Superior temporal gyrus (tissue), 1 donor: ENCODE measurements at regions not wholly inside any gene's neighbourhood (a gene's known extent, or its start where the extent isn't known, plus 50 kb on each side); places are given as distances from the start of the nearest gene placed in this dataset.

Experiments used
- DNase-seq: peaks from one replicate; pipeline ENCODE4 v3.0.0-alpha.2; 2016; ENCODE audit errors: extremely low spot score

DNA sequence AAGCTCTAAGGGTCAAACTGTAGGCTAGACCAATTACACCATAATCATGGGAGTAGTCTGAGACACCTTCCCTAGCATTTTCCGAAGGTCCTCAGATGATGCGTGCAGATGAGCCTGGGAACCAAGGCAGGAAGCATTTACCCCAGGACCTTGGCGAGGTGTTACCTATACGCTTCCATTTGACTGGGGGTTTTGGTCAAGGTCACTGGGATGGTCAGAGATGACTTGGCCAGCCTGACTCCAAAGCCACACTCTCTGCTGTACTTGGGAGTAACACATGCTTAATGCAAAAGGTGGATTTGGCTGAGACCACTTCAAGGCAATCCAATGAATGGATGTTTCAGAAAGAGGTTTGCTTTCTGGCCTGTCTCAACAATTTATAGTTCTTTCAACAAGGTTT, 98.9 kb upstream of the IRS2 start:
- no peak for DNase-seq

DNA sequence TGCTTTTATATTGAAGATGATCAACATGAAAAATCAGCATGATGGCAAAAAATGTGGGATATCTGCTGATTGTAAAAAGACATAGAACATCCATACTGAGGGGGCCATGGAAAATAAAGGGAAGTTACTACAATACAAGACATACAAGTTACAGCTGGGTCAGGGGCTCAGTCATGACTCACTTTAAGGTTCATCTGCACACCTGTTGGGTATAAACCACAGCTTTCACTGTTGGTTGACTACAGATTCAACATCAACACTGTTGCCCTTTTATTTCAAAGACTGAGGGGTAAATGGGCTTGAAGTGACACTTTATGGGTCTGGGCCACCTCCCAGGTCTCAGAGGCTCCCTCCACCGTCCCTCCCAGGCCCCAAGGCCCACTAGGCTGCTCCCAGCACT, 98.1 kb upstream of the IRS2 start:
- DNase-seq = no peak

DNA sequence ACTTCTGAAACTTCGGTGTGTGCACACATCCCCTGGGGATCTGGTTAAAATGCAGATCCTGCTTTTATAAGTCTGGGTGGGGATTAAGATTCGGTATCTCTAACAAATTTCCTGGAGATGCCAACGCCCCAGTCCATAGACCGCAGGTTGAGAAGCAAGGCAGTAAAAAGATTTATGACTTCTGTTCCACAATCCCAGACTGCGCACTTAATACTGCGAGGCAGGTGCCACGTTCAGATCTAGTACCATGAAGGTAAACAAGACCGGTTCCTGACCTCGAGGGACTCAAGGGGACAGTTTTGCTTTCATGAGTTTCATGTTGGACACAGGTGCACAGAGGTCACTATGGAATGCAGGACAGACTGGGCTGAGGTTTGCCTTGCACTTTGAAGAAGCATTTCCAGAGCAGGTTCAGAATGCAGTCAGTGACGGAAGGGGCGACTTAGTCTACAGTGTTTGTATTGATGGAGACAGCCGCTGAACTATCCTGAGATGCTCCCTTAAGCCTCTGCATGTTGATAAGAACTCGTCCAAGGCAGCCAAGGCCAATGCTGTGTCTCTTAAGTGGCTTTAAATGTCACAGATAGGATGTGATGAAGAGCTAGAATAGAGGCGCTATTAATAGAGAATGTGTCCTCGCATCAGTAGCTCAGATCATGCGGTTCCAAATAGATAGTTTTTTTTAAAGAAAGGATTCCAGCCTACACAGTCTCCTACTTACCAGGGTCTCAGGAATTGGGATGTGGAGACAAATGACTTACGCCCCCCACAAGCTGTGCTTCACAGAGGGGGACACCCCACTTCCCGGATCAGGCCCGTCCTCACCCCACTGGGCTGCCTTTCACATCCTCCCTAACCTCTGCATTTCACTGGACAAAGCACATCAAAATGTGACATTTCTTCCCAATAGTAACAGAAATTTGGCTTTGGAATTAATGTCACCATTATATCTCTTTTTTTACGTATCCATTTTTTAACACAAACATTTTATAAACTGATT, 97.1 kb upstream of the IRS2 start:
- no peak for DNase-seq

DNA sequence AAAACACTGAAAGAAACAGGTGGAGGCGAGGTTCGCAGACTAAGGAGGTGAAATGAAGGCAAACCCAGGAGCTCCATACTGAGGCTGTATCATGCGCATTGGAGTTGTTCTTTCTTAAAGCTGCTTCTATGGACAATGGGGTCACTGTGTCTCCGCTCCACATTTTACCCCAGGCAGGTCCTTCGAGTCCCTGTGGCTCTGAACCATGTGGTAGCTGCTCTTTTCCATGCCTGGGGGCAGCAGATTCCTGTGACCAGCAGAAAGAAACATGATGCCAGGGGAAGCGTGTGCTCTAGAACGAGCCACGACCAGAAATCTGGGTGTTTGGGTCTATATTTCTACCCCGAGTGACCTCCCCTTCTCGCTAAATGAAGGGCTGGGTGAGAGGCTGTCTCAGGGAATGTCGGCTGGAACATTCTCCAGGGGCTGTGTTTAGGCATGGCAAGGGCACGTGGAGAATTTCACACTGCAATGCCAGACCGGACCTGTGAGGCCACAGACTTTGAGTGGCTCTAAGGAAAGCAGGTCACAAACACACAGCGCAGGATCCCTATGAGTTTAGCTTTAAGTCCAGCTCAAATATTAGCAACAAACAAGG, 95.7 kb upstream of the IRS2 start:
- no peak for DNase-seq

DNA sequence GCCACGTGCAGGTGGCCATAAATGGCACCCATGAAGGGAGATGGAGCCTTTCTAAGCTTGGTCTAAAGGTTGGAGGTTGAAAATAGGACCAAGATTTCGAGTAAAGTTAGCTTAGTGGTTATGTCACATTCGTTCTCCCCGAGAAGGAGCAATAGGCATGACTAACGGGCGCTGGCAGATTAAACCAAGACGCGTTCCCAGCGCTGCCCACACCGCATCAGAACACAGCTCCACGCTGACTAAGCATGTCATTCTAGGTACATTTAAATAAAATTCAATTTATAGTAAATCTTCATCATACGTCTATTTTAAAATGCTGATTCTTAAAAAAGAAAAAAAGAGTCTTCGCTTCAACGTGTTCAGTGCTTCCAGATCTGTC, 95.0 kb upstream of the IRS2 start:
- DNase-seq = peak; percentile 21

DNA sequence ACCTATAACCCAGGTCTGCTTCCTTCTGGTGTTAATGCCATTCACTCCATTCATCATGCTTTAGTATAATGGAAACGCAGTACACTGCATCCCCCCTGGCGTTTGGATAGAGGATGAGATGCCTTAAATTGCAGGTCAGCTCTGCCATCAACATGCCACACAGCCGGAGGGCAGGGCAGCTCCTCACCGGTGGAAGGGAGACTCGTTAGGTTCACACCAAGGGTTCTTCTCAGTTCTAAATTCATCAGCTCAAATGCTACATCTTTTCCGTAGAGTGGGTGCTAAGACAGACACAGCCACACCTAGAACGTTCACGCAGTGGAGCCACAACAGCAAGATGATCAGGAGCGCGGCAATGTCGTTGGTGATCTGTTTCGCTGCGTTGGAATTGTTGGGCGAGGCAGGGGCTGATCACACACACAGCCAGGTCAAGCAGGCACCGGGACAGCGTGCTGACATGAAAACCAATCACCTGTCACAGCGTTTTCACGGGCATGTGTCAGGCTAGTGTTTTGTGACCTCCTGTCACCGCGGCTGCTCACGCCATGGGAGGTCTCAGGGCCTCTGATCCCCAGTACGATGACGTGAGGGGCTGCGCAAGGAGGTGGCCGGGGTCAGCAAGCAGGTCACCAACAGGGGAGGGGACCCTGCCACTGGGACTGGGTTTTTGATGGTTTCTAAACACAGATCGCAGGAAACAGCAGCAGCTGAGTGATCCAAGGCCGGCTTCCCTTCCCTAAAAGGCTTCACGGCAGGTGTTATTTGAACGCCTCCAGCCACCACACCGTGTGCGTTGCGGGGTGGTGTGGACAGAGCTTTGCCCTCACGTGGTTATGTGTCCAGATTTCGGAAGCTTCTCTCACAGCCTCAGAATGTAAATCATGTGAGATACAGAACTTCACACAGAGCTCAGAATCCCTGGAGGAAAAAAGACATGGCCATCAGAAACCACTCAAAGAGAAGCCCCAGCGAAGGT, 94.3 kb upstream of the IRS2 start:
- DNase-seq = no peak

DNA sequence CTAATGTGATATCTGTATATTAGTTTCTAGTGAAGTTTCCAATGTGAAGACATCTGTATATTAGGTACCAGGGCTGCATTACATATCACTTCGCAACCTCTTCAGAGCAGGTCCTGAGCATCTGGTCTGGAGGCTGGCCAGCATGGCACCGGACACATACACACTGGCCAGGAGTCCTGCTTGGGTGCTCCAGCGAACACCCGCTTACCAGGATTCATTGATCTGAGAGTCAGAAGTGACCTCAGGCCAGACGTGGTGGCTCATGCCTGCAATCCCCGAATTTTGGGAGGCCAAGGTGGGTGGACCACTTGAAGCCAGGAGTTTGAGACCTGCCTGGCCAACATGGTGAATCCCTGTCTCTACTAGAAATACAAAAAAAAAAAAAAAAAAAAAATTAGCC, 93.0 kb upstream of the IRS2 start:
- DNase-seq = no peak

DNA sequence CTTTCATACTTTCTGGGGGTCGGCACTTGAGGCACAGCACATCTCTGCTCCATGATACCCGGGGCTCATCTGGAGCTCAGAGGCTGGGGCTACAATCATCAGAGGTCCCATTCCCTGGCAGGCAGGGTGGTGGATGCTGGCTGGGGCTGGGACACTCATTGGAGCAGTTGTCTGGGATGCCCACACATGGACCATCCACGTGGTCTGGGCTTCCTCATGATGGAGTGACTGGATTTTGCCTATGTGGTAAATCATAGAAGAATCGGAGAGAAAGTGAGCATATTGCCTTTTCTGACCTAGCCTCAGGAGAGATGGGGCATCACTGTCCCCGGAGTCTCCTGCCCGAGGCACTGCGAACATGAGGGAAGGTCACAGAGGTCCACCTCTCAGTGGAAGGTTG, 91.4 kb upstream of the IRS2 start:
- DNase-seq = no peak

DNA sequence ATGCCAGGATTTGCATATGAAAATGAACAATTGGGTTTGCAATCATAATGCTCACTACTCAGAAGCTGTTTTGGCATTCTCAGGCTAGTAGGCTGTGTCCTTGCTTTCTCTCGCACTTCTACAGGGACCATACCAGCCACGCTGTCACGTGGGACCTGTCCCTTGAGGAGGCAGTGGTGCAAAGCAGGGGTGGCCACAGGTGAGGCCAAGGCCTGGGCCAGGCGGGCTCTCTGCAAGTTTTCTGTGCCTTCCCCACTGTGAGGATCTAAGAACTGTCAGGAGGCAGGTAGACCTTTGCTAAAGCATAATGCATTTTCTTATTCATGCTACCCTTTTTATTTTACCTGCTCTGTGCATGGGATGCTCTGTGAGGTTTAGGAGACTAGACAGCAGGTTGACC, 89.4 kb upstream of the IRS2 start:
- no peak for DNase-seq

DNA sequence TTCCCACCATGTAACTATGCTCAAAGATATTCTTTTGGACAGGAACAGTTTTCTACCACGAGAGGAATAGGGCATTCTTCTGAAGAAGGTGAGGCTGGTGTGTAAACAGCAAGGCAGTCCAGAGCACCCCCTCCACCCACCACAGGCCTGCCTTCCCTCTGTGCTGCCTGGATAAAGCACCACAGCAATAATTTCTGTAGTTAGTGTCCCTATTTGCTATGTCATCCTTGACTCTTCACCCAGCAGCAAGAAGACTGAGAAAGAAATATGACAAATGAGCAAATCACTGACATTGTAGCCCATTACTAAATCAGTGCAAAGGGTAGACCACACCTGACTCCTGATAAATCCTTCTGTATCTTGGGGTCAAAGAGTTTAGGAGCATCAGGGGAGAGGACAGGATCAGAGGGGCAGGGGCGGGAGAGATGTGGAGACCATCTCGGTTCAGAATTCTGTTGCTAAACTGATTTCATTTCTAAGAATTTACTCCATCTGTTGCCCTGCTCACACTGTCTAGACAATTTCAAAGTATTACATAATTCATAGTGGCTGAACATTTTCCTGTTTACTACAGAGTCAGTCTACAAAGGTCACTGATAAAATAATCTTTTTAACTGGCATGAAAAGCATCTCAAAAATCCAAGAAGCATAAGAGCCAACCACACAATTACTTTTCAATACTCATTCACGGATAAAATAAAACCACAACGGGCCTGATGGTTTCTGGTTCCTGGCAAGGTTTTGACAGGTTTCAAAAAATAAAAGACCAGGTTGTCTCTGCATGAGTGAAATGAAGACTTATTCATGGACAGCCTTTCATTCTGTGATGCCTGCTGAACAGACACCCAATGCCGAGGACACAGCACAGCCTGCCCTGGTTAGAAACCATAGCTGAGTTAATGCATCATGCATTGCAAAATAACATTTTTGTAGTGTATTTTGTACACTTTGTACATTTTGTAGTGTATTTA, 88.4 kb upstream of the IRS2 start:
- DNase-seq = no peak

DNA sequence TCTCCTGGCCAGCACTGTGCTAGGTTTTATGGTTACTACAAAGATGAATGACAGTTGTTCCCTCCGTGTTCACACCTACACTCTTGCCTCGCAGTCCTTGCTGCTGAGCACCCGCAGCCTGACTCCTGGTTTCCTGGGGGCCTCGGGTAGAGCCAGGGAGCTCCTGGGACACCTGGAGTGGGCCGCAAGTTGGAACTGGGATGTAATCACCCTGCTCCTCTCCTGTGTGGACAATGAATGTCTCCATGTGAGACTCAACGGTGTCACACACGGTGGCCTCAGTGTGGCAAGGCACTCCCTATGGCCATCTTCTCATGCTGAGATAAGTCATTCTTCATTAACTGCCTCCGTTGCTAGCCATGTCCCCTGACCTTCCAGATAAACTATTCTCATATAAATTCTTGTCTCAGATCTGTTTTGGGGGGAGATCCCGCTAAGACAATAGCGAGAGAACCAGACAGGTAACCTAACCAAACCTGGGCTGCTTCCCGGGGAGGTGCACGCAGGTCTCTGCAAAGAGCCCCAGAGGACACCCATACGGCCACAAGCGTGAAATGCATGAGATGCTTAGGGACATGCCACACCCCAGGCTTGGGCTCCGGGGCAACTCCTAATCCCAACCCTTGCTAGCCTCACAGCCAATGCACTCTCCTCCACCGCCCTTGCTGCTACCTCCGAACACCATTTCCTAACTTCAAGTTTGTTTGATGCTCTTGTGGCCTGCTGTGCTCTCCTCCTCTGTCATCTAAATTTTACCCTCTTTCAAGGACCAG, 87.2 kb upstream of the IRS2 start:
- DNase-seq = no peak

DNA sequence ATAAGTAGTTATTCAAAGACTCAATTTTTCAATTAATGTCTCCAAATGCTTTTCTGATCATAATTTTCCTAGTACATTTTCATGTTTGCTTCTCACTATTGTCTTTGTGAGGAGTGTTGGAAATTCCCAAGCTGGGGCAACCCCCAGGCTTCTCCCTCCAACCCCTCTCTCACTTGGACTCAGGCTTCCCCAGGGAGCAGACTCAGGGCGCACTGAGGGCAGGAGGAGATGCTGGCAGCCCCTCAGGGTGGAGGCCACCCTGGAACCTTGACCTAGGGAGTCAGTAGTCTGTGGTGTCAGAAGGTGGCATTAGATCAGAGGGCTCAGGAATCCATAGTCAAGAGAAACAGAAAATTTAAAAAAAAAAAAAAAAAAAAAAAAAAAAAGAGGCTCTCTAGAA, 86.5 kb upstream of the IRS2 start:
- no peak for DNase-seq

DNA sequence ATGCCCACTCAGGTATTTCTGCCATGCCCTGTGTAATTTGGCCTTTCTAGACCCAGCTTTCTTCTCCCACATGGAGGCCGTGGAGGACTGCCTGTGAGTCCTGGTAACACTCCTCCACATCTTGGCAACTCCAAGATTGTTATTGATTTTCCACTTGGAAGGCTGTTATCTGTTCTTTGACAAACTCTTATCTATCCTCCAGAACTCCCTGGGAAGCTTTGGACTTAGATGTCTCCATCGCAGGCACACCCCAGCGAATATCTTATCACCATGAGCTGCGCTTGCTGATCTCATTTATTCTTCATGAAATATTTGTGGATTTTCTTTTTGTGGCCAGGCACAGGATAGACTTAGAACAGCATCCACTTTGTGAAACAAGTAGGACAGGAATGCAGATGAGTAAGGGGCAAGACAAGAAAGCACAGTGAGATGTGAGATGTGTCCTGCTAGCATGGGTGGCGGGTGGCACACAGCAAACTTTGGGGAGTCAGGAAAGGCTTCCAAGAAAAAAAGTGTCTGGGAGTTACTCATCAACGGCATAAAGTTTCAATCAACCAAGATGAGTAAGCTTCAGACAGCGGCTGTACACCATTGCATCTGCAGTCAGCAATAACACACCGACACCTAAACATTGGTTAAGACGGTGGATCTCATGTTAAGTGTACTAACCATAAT, 84.5 kb upstream of the IRS2 start:
- DNase-seq = no peak

DNA sequence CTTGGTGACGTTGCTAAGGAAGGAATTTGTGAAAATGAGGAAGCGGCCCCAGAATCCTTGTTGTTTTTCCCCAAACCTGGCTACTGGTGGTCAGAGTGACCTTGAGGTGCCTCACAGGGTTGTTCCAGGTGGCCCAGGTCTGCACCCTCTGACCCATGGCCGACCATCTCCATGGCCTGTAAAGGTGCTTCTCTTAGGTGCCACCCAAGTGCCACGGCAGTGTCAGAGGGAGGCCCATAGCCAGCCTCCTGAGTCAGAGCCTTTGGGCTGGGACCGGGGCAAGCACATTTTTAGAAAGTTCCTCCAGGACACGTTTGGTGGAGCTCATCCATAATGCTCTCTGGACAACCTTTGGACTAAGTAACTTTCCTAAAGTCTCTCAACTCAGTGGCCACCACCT, 83.9 kb upstream of the IRS2 start:
- DNase-seq = no peak

DNA sequence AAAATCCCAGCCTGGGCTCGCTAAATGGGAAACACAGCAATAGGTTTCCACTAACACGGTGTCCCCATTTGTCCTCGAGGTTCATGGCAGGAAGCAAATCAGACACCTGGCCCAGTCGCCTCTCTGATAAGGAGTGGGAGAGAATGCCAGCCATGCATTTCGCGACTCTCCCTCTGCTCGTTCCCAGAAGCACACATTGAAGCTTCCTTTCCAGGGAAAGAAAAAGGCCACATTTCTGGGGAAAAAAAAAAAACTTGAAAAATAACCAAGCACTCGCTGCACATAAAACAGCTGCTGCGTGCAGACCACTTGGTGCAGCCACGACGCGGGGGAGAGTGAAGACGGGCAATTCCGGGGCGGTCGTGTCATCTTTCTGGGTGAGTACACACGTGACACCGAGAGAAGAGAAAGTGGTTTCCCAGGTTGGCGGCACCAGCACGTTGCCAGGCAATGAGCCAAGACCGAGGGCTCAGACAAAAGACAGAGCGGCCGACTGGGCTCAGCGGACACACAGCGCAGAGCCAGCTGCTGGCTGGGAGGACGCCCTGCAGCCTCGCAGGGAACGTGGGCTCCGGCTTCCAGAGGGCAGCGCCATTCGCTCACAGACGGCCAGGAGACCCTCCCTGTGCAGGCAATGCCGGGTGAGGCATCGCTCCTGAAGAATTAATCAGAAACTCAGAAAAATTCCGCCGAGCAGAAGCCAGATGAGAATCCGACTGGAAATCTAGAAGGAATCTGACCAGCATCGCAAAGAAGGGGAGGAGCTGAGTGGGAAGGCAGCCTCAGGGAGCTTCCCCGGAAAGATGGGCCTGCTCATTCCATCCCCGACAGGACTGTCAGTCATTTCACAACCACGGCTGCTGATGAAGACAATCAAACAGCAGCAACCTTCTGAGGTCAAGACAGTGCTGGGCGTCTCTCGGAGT, 83.2 kb upstream of the IRS2 start:
- peak; percentile 44 for DNase-seq

DNA sequence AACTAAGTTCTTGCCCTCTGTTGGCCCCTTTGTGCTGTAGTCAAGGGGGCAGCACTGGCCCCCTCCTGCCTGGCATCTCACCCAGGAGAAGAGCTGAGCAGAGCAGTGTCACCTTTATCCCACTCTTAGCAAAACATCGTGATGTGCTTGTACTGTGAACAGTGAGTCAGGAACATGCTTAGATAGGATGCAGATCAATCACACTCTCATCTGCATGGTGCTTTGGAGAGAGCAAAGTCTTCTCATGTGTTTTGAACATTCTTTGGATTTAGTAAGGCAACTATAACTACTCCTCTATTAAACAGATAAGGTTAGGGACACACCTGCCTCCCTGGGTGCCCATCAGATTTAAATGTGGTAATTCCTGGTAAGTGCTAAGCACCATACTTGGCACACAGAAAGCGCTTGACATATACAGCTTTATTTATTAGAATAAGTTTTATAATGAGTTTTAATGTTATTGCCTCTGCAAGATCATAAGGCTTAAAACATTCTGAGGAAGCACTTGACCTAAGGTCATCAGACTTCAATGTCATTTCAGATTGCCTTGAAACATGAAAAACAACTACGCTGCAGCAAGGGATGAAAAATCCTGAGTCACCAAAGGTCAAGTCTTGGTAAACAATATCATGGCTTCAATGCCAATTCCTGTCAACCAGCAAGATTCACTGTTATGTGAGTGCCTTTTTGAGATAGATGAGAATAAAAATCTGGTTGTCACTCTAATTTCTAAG, 82.4 kb upstream of the IRS2 start:
- DNase-seq = no peak

DNA sequence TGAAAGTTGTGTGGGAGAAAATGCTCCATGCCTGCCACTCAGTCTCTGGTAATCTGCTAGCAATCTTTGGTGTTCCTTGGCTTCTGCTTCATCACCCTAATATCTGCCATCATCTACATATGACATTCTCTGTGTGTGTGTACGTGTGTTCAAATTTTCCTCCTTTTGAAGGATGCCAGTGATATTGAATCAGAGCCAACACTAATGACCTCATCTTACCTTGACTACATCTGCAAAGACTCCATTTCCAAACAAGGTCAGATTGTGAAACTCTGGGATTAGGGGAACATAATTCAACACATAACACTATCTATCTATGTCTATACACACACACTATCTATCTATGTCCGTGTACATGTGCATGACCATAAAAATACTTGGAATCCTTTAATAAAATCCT, 81.4 kb upstream of the IRS2 start:
- no peak for DNase-seq

DNA sequence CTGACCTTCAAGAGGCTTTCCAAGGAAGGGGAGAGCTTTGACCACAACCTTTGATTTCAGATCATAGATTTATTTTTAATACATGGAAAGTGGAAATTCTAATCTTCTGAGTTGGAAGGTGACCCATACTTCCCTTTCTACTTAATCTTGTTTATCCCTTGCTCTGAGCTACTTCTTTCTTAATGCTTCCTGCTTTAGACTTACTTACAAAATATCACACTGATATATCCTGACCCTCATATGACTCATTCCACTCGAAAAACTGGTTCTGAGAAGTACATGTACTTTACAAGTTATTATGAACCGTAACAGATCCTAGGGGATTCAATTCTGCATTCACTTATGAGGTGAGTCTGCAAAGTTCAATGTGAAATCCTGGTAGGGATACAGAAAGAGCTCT, 76.2 kb upstream of the IRS2 start:
- DNase-seq = no peak
